OCI-LY1 (cell line): ENCODE measurements at regions not wholly inside any gene's neighbourhood (a gene's known extent, or its start where the extent isn't known, plus 50 kb on each side); places are given as distances from the start of the nearest gene placed in this dataset.

ENCODE experiments used
- EZH2 ChIP-seq: fragments of 200-600 bp; sonication (generic), shearing (Covaris generic); IDR thresholded peaks from 2 replicates; pipeline ENCODE4 v1.8.0; 2017; ENCODE audit warnings: borderline replicate concordance, mixed run types, mild to moderate bottlenecking, antibody characterized with exemption, low read length, moderate library complexity, mixed read lengths
- TF ChIP-seq, protein P1 (sequence below): fragments of 200-600 bp; sonication (generic), shearing (Covaris generic); IDR thresholded peaks from 2 replicates; pipeline ENCODE4 v1.5.1; 2017; ENCODE audit warnings: mild to moderate bottlenecking, antibody characterized with exemption, low read length, moderate library complexity, mixed read lengths

DNA sequence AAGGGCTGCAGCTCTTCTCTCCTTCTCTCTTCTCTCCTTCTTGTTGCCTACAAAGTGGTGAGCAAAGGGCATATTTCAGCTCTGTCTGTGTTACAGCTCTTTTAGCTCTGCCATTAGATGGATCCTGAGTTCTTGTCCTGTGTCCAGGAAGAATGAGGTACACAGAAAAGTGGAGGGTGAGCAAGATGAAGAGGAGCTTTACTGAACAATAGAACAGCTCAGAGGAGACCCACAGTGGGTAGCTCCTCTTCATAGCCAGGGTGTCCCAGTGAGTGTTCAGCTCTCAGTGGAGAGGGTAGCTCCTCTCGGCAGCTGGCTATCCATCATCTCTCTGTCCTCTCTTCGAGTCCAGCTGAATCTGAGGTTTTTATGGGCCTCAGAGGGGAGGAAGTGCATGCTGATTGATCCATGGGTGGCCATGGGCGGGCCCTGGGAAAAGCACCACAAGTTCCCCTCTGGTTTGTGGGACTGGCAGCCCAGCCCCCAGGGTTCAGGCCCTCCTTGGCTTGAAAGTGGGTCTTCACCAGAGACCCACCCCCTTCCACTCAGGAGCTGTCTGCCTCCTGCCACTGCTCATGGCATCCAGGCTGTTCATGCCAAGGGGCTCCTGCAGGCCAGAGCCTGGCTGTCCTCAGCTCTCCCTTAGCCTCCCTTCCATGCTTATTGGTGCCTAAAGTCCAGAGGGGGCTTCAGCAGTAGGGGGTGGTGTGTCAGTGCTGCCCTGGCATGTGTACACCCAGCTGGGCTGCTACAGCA lies 109.1 kb upstream of the FAM180A start:
- TF ChIP-seq, protein P1, sequence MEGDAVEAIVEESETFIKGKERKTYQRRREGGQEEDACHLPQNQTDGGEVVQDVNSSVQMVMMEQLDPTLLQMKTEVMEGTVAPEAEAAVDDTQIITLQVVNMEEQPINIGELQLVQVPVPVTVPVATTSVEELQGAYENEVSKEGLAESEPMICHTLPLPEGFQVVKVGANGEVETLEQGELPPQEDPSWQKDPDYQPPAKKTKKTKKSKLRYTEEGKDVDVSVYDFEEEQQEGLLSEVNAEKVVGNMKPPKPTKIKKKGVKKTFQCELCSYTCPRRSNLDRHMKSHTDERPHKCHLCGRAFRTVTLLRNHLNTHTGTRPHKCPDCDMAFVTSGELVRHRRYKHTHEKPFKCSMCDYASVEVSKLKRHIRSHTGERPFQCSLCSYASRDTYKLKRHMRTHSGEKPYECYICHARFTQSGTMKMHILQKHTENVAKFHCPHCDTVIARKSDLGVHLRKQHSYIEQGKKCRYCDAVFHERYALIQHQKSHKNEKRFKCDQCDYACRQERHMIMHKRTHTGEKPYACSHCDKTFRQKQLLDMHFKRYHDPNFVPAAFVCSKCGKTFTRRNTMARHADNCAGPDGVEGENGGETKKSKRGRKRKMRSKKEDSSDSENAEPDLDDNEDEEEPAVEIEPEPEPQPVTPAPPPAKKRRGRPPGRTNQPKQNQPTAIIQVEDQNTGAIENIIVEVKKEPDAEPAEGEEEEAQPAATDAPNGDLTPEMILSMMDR: no peak
- TF ChIP-seq EZH2: no peak
